ENCODE measurements at regions not wholly inside any gene's neighbourhood (a gene's known extent, or its start where the extent isn't known, plus 50 kb on each side); places are given as distances from the start of the nearest gene placed in this dataset.

DNA sequence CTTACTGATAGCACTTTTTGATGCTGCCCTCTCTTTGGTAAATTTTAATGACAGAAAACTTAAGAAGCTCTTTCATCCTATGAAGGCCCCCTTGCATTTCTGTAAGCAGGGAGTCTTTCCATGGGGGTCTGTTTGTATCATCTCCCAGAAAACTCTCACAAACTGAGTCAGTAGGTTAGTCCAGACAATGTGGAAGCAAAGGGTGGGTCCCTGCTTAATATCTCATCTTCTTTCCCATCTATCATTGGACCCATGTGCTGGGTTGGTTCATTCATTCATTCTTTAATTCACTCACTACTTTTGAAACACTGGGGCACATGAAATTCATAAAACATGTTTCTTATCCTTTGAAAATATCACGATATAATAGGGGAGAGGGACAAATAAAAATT lies 164.3 kb downstream of the NTMT2 start:
- H3K4me1 ChIP-seq (ENCODE audit: control insufficient read depth in 1 of 2, low read depth in 2 of 2), result peaks cover 30 to 64% of the 10 kb centered on the region in 2 donors

DNA sequence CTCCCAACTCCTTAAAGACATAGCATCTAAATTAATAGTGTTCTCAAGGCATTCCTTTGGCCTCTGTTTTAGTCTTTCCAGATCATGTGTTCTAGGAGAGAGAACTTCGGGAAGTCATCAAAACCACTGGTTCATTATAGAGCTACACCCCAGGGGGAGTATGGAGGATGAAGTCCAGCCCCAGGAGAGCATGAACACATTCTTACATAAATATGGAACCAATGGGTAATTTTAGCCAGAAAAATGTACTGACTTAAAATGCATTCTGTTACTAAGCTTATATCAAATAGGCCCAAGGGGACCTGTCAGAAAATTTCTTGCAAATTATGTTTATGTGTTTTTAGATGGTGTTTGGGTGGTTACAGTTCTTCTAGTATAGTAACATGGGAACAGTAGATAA lies 165.2 kb downstream of the NTMT2 start:
- TF ChIP-seq CTCF (IDR thresholded peaks at IDR 0.05), result no peak
- Histone ChIP-seq H3K27me3 (replicated peaks; ENCODE audit: insufficient read depth) (no peaks in the 10 kb centered on the region), H3K4me1 (ENCODE audit: control insufficient read depth in 1 of 2, low read depth in 2 of 2) (peaks cover 26 to 56% of the 10 kb centered on the region in 2 donors), H3K36me3 (no peaks in the 10 kb centered on the region), H3K27ac (peak overlapping the region in 1 of 2 donors; percentile 31), H3K9me3 (no peaks in the 10 kb centered on the region), H3K4me3 (no peak overlapping the region)
- DNase-seq (ENCODE audit: low spot score), result no peak
- no peak for ATAC-seq (ENCODE audit: insufficient number of reproducible peaks, low FRiP score, low read depth)

More for the DNA sequence above, 164.3 kb downstream of the NTMT2 start:
- H3K27ac ChIP-seq, result peak overlapping the region; percentile 42 to 47
- no peaks in the 10 kb centered on the region for H3K27me3 ChIP-seq (replicated peaks; ENCODE audit: insufficient read depth)
- DNase-seq (ENCODE audit: low spot score) (no peak), ATAC-seq (ENCODE audit: insufficient number of reproducible peaks, low FRiP score, low read depth) (no peak)
- no peaks in the 10 kb centered on the region for H3K9me3 ChIP-seq
- H3K36me3 ChIP-seq, result no peaks in the 10 kb centered on the region
- H3K4me3 ChIP-seq, result no peak overlapping the region
- no peak for TF ChIP-seq CTCF (IDR thresholded peaks at IDR 0.05)

DNA sequence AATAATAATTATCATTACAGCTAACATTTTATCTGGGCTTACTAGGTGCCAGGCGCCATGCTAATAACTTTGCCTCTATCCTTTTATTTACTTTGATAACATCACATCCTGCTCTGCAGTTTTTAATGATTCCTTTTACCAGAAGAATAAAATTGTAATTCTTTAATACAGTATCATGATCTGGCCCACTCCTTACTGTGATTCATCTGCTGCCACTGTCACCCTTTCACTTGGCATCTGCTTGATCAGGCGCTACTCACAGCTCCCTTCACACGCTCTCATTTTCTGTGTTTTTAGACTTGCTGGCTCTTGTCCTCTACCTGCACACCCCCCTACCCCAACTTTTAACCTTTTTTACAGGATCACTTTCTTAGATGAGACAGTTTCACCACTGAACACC lies 167.5 kb downstream of the NTMT2 start:
- H3K4me3 ChIP-seq, result no peak overlapping the region
- H3K9me3 ChIP-seq, result no peaks in the 10 kb centered on the region
- H3K27ac ChIP-seq, result no peak overlapping the region
- no peak for ATAC-seq (ENCODE audit: insufficient number of reproducible peaks, low FRiP score, low read depth)
- no peak for DNase-seq (ENCODE audit: low spot score)
- no peaks in the 10 kb centered on the region for H3K36me3 ChIP-seq
- no peaks in the 10 kb centered on the region for H3K27me3 ChIP-seq (replicated peaks; ENCODE audit: insufficient read depth)
- no peak for TF ChIP-seq CTCF (IDR thresholded peaks at IDR 0.05)
- H3K4me1 ChIP-seq (ENCODE audit: control insufficient read depth in 1 of 2, low read depth in 2 of 2), result peaks cover 10 to 34% of the 10 kb centered on the region in 2 donors

DNA sequence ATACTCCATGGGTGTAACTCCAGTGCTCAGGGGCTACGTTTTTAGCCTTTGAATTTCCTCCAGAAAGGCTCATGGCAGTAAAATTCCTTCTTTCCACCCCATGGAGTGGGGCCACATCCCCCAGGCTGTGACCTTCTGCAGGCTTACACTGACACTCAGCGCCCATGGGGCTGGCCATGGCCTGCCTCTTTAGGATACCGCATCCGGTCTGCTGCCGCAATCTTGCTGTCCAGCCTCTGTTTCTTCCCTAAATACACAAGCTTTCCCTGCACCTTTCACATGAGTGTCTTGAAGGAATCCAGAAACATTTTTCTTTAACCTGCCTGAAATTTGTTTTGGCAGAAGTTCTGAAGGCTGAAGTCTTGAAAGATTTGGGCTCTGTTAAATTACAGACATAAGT lies 170.5 kb downstream of the NTMT2 start:
- H3K36me3 ChIP-seq, result no peaks in the 10 kb centered on the region
- no peak overlapping the region for H3K27ac ChIP-seq
- no peaks in the 10 kb centered on the region for H3K9me3 ChIP-seq
- no peak for DNase-seq (ENCODE audit: low spot score)
- no peaks in the 10 kb centered on the region for H3K27me3 ChIP-seq (replicated peaks; ENCODE audit: insufficient read depth)
- no peak for TF ChIP-seq CTCF (IDR thresholded peaks at IDR 0.05)
- no peak for ATAC-seq (ENCODE audit: insufficient number of reproducible peaks, low FRiP score, low read depth)
- H3K4me1 ChIP-seq (ENCODE audit: control insufficient read depth in 1 of 2, low read depth in 2 of 2), result peaks cover 0 to 10% of the 10 kb centered on the region in 2 donors
- H3K4me3 ChIP-seq, result no peak overlapping the region

GRCh38 chr1:170318141-170318540 lies 172.4 kb downstream of the NTMT2 start:
- H3K27ac ChIP-seq, result no peak overlapping the region
- no peak for DNase-seq (ENCODE audit: low spot score)

More at GRCh38 chr1:170318141-170318540, 172.4 kb downstream of the NTMT2 start:
- H3K36me3 ChIP-seq, result no peaks in the 10 kb centered on the region
- H3K4me1 ChIP-seq (ENCODE audit: control insufficient read depth in 1 of 2, low read depth in 2 of 2), result peaks cover 0 to 5% of the 10 kb centered on the region in 2 donors
- no peak for ATAC-seq (ENCODE audit: insufficient number of reproducible peaks, low FRiP score, low read depth)
- no peak for TF ChIP-seq CTCF (IDR thresholded peaks at IDR 0.05)
- H3K27me3 ChIP-seq (replicated peaks; ENCODE audit: insufficient read depth), result no peaks in the 10 kb centered on the region
- no peaks in the 10 kb centered on the region for H3K9me3 ChIP-seq
- no peak overlapping the region for H3K4me3 ChIP-seq
